ENCODE measurements at regions not wholly inside any gene's neighbourhood (a gene's known extent, or its start where the extent isn't known, plus 50 kb on each side); places are given as distances from the start of the nearest gene placed in this dataset.

DNA sequence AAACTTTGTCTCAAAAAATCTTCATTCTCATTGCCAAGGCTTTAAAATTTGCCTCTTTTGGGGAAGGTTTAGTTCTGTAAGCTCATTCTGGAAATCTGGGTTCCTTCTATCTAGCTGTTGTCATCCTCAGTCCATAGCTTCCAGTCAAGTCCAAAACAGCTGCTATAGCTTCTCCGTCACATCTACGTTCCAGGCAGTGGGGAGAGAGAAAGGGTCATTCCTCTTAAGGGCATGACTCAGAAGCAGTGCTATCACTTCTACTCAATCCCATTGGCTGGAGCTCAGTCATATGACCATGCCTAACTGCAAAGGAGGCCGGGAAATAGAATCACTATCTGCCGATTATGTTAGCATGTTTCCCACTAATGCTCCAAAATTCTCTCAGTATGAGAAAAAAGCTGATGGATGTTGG lies 141.4 kb upstream of the PTPN1 start:
- Histone ChIP-seq H3K79me2 (ENCODE audit: insufficient read depth, low read length) (no peaks in the 10 kb centered on the region), H3F3A (ENCODE audit: insufficient read depth, low read length) (no peaks in the 10 kb centered on the region), H4K20me1 (ENCODE audit: insufficient read depth, low read length) (no peaks in the 10 kb centered on the region), H3K9ac (ENCODE audit: low read length) (no peak overlapping the region), H3K9me3 (ENCODE audit: low read length) (no peaks in the 10 kb centered on the region), H2AFZ (ENCODE audit: low read length) (no peak overlapping the region), H3K9me2 (ENCODE audit: low read depth, low read length) (no peaks in the 10 kb centered on the region), H3K4me3 (ENCODE audit: low read depth, low read length, poor library complexity, severe bottlenecking) (no peak overlapping the region), H3K27ac (ENCODE audit: low read depth, low read length, poor library complexity, severe bottlenecking) (no peak overlapping the region), H3K4me2 (ENCODE audit: low read length) (no peak overlapping the region), H3K4me1 (ENCODE audit: insufficient read depth, low read length, severe bottlenecking) (no peaks in the 10 kb centered on the region), H3K36me3 (ENCODE audit: insufficient read depth, low read length) (no peaks in the 10 kb centered on the region), H3K27me3 (ENCODE audit: insufficient read depth, low read length) (peaks cover 21% of the 10 kb centered on the region; the same call in 1 of the 2 replicates)
- no peak for TF ChIP-seq EZH2 (IDR thresholded peaks at IDR 0.05; ENCODE audit: borderline replicate concordance, low read length)
- TF ChIP-seq, protein P1, sequence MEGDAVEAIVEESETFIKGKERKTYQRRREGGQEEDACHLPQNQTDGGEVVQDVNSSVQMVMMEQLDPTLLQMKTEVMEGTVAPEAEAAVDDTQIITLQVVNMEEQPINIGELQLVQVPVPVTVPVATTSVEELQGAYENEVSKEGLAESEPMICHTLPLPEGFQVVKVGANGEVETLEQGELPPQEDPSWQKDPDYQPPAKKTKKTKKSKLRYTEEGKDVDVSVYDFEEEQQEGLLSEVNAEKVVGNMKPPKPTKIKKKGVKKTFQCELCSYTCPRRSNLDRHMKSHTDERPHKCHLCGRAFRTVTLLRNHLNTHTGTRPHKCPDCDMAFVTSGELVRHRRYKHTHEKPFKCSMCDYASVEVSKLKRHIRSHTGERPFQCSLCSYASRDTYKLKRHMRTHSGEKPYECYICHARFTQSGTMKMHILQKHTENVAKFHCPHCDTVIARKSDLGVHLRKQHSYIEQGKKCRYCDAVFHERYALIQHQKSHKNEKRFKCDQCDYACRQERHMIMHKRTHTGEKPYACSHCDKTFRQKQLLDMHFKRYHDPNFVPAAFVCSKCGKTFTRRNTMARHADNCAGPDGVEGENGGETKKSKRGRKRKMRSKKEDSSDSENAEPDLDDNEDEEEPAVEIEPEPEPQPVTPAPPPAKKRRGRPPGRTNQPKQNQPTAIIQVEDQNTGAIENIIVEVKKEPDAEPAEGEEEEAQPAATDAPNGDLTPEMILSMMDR (IDR thresholded peaks at IDR 0.05; ENCODE audit: low read length) = no peak

DNA sequence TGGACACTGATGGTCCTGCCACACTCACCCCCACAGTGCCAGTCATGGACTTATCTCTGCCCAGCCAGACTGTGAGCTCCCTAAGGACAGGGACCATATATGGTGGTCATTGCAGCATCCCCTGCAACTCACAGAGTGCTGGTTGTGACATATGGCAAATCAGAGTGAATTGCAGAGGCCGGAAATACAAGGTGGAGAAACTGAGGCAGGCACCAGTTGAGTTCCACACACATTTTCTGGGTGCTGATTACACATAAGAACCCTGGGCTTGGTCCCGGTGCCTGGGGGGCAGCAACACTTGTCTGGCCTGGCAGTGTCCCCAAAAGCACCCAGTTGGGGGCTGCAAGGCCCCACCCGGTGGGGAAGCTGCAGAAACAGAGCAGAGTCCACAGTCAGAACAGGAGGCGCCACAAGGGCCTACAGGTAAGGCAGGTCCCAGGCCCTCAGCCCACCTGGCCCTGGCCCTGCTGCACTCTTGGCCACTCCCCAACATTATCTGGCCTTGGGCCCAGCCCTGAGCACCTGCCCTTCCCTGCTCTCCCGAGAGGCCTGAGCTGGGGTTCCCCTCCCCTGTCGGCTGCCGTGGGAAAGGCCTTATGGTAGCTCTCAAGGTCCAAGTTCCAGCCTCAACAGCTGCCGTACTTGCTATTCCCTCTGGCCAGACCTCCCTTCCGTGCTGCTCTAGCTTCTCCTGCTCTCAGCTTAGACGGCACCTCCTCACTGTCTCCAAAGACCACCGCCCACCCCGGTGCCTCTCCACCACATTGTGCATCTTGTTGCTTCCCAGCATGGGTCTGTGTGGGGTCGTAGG lies 140.8 kb upstream of the PTPN1 start:
- no peaks in the 10 kb centered on the region for H3K9me2 ChIP-seq (ENCODE audit: low read depth, low read length)
- peaks cover 21% of the 10 kb centered on the region; the same call in 1 of the 2 replicates for H3K27me3 ChIP-seq (ENCODE audit: insufficient read depth, low read length)
- no peaks in the 10 kb centered on the region for H3F3A ChIP-seq (ENCODE audit: insufficient read depth, low read length)
- H3K9ac ChIP-seq (ENCODE audit: low read length) = no peak overlapping the region
- no peaks in the 10 kb centered on the region for H3K9me3 ChIP-seq (ENCODE audit: low read length)
- H3K79me2 ChIP-seq (ENCODE audit: insufficient read depth, low read length) = no peaks in the 10 kb centered on the region
- H3K4me1 ChIP-seq (ENCODE audit: insufficient read depth, low read length, severe bottlenecking) = no peaks in the 10 kb centered on the region
- H3K4me3 ChIP-seq (ENCODE audit: low read depth, low read length, poor library complexity, severe bottlenecking) = no peak overlapping the region
- no peak for TF ChIP-seq EZH2 (IDR thresholded peaks at IDR 0.05; ENCODE audit: borderline replicate concordance, low read length)
- TF ChIP-seq, protein P1 (IDR thresholded peaks at IDR 0.05; ENCODE audit: low read length) = no peak
- no peak overlapping the region for H3K27ac ChIP-seq (ENCODE audit: low read depth, low read length, poor library complexity, severe bottlenecking)
- H3K4me2 ChIP-seq (ENCODE audit: low read length) = no peak overlapping the region
- H2AFZ ChIP-seq (ENCODE audit: low read length) = no peak overlapping the region
- H4K20me1 ChIP-seq (ENCODE audit: insufficient read depth, low read length) = no peaks in the 10 kb centered on the region
- no peaks in the 10 kb centered on the region for H3K36me3 ChIP-seq (ENCODE audit: insufficient read depth, low read length)

DNA sequence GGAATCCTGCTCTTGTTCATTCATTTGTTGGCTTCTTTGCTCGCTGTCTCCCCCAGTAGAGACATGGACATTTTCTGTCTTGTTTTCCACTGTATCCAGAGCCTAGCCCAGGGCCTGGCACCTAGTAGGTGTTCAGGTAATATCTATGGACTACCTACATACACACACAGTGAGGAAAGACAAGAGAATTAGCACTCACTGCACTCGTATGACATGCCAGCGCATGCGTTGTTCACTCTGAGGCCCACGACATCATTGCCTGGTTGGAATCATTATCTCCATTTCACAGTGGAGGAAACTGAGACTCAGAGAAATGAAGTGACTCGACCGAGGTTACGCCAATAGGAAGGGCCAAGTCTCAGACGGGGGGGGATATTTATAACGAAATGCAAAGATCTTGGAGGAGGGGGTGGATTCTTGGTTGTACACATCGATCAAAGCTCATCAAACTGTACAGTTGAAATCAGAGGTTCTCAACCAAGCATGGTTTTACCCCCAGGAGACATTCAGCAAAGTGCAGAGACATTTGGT lies 140.1 kb upstream of the PTPN1 start:
- Histone ChIP-seq H3K4me1 (ENCODE audit: insufficient read depth, low read length, severe bottlenecking) (no peaks in the 10 kb centered on the region), H4K20me1 (ENCODE audit: insufficient read depth, low read length) (no peaks in the 10 kb centered on the region), H3K9me3 (ENCODE audit: low read length) (no peaks in the 10 kb centered on the region), H3K36me3 (ENCODE audit: insufficient read depth, low read length) (no peaks in the 10 kb centered on the region), H3K27me3 (ENCODE audit: insufficient read depth, low read length) (peaks cover 21% of the 10 kb centered on the region; the same call in 1 of the 2 replicates), H2AFZ (ENCODE audit: low read length) (no peak overlapping the region), H3K9ac (ENCODE audit: low read length) (no peak overlapping the region), H3F3A (ENCODE audit: insufficient read depth, low read length) (no peaks in the 10 kb centered on the region), H3K4me3 (ENCODE audit: low read depth, low read length, poor library complexity, severe bottlenecking) (no peak overlapping the region), H3K79me2 (ENCODE audit: insufficient read depth, low read length) (no peaks in the 10 kb centered on the region), H3K9me2 (ENCODE audit: low read depth, low read length) (no peaks in the 10 kb centered on the region), H3K4me2 (ENCODE audit: low read length) (no peak overlapping the region), H3K27ac (ENCODE audit: low read depth, low read length, poor library complexity, severe bottlenecking) (no peak overlapping the region)
- TF ChIP-seq, protein P1 (IDR thresholded peaks at IDR 0.05; ENCODE audit: low read length) = no peak
- TF ChIP-seq EZH2 (IDR thresholded peaks at IDR 0.05; ENCODE audit: borderline replicate concordance, low read length) = no peak
